WTC11 (cell line): ENCODE measurements at regions not wholly inside any gene's neighbourhood (a gene's known extent, or its start where the extent isn't known, plus 50 kb on each side); places are given as distances from the start of the nearest gene placed in this dataset.

Experiments used
- ATAC-seq: fragments of 200-7000 bp; cut with Tn5 transposase; 2 replicates; pipeline ENCODE4 v1.10.0; 2021; ENCODE audit warnings: mild to moderate bottlenecking, moderate library complexity
- CTCF ChIA-PET: fragments of 300-600 bp; sonication (Branson Sonifier 250); formaldehyde crosslinking; loops from one replicate; lab custom pipeline; 2021; ENCODE audit warnings: antibody characterized with exemption; lab: Charles Lee
- POLR2A ChIA-PET: fragments of 350-600 bp; sonication (Branson Sonifier 250); formaldehyde crosslinking; loops from one replicate; lab custom pipeline; 2021; ENCODE audit warnings: antibody characterized with exemption; lab: Charles Lee
- DNase-seq: peaks from one replicate; pipeline ENCODE4 v3.0.0; 2021; ENCODE audit warnings: low spot score
- H3K27ac Mint-ChIP-seq: 2 replicates; pipeline ENCODE4 v1.8.0; 2021; ENCODE audit warnings: mixed read lengths
- H3K27me3 Mint-ChIP-seq: 2 replicates; pipeline ENCODE4 v1.8.0; 2021; ENCODE audit warnings: low read depth, mild to moderate bottlenecking, moderate library complexity, mixed read lengths
- H3K36me3 Mint-ChIP-seq: 2 replicates; pipeline ENCODE4 v1.8.0; 2021; ENCODE audit warnings: mixed read lengths
- H3K4me1 Mint-ChIP-seq: 2 replicates; pipeline ENCODE4 v1.8.0; 2022; ENCODE audit warnings: mixed read lengths
- H3K4me3 Mint-ChIP-seq: 2 replicates; pipeline ENCODE4 v1.8.0; 2021; ENCODE audit warnings: mild to moderate bottlenecking, moderate library complexity, mixed read lengths
- H3K9me3 Mint-ChIP-seq: 2 replicates; pipeline ENCODE4 v1.8.0; 2021; ENCODE audit warnings: mixed read lengths
- E2F5 ChIP-seq: sonication (generic); formaldehyde crosslinking; IDR thresholded peaks from 2 replicates; pipeline ENCODE4 v1.8.1; 2022; ENCODE audit warnings: mild to moderate bottlenecking, moderate library complexity, missing genetic modification reagents
- ESRRA ChIP-seq: sonication (generic); formaldehyde crosslinking; IDR thresholded peaks from 2 replicates; pipeline ENCODE4 v1.8.1; 2022; ENCODE audit warnings: mild to moderate bottlenecking, missing genetic modification reagents, borderline replicate concordance
- FOXJ3 ChIP-seq: sonication (generic); formaldehyde crosslinking; IDR thresholded peaks from 2 replicates; pipeline ENCODE4 v1.9.0; 2021; ENCODE audit warnings: missing genetic modification reagents, mild to moderate bottlenecking, borderline replicate concordance
- GRHL2 ChIP-seq: fragments of 250-450 bp; sonication (Bioruptor Pico); IDR thresholded peaks from 2 replicates; pipeline ENCODE4 v1.8.0; 2022; ENCODE audit warnings: mild to moderate bottlenecking, moderate library complexity; ENCODE audit not compliant: insufficient replicate concordance, severe bottlenecking
- GTF2I ChIP-seq: fragments of 250-450 bp; sonication (Bioruptor Pico); conservative IDR thresholded peaks from 2 replicates; pipeline ENCODE4 v1.4.0; 2021; ENCODE audit warnings: mild to moderate bottlenecking
- HMGXB4 ChIP-seq: sonication (generic); formaldehyde crosslinking; IDR thresholded peaks from 2 replicates; pipeline ENCODE4 v1.8.1; 2023; ENCODE audit warnings: mild to moderate bottlenecking, moderate library complexity, missing genetic modification reagents
- IRF2 ChIP-seq: sonication (generic); formaldehyde crosslinking; IDR thresholded peaks from 2 replicates; pipeline ENCODE4 v1.8.0; 2022; ENCODE audit warnings: low read depth, missing genetic modification reagents, borderline replicate concordance
- NFE2L1 ChIP-seq: sonication (generic); formaldehyde crosslinking; IDR thresholded peaks from 2 replicates; pipeline ENCODE4 v1.8.1; 2023; ENCODE audit warnings: missing genetic modification reagents
- SMAD3 ChIP-seq: sonication (generic); formaldehyde crosslinking; IDR thresholded peaks from 2 replicates; pipeline ENCODE4 v1.8.0; 2022; ENCODE audit warnings: missing genetic modification reagents, mild to moderate bottlenecking, borderline replicate concordance
- SOX15 ChIP-seq: fragments of 250-450 bp; sonication (Bioruptor Pico); IDR thresholded peaks from 2 replicates; pipeline ENCODE4 v1.9.0; 2021; ENCODE audit warnings: mild to moderate bottlenecking
- ZNF232 ChIP-seq: sonication (generic); formaldehyde crosslinking; IDR thresholded peaks from 2 replicates; pipeline ENCODE4 v1.8.0; 2022; ENCODE audit warnings: mild to moderate bottlenecking, missing genetic modification reagents
- TF ChIP-seq, protein P1 (sequence below): sonication (generic); formaldehyde crosslinking; IDR thresholded peaks from 2 replicates; pipeline ENCODE4 v1.8.0; 2022; ENCODE audit warnings: mild to moderate bottlenecking, missing genetic modification reagents
- TF ChIP-seq, protein P2 (sequence below): sonication (generic); formaldehyde crosslinking; IDR thresholded peaks from 2 replicates; pipeline ENCODE4 v1.8.1; 2023; ENCODE audit warnings: mild to moderate bottlenecking, missing genetic modification reagents, moderate library complexity
- TF ChIP-seq, protein P3 (sequence below): fragments of 250-450 bp; sonication (Bioruptor Pico); IDR thresholded peaks from 2 replicates; pipeline ENCODE4 v1.9.0; 2021; ENCODE audit warnings: moderate library complexity, mild to moderate bottlenecking, inconsistent platforms, borderline replicate concordance
- TF ChIP-seq, protein P4 (sequence below): fragments of 250-450 bp; sonication (Bioruptor Pico); IDR thresholded peaks from 2 replicates; pipeline ENCODE4 v1.9.0; 2021; ENCODE audit warnings: mild to moderate bottlenecking
- TF ChIP-seq, protein P5 (sequence below): sonication (generic); formaldehyde crosslinking; IDR thresholded peaks from 2 replicates; pipeline ENCODE4 v1.8.0; 2023; ENCODE audit warnings: mild to moderate bottlenecking, missing genetic modification reagents

DNA sequence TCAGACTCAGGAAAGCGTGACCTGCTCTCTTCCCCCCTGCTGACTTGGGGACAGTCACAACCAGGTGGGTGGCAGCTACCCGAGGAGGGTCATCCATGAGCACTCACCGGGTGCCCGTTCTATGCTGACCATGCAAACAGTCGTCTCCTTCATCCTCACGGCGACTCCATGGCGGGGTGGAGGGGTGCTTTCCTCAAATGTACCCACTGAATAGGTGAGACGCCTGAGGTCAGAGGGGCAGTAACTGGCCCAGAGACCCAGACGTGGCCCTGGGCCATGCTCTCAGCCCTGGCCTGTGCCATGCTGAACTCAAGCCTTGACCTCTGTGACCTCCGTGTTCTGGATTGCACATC lies 59.2 kb upstream of the TPM4 start:
- POLR2A ChIA-PET: no interaction called here

DNA sequence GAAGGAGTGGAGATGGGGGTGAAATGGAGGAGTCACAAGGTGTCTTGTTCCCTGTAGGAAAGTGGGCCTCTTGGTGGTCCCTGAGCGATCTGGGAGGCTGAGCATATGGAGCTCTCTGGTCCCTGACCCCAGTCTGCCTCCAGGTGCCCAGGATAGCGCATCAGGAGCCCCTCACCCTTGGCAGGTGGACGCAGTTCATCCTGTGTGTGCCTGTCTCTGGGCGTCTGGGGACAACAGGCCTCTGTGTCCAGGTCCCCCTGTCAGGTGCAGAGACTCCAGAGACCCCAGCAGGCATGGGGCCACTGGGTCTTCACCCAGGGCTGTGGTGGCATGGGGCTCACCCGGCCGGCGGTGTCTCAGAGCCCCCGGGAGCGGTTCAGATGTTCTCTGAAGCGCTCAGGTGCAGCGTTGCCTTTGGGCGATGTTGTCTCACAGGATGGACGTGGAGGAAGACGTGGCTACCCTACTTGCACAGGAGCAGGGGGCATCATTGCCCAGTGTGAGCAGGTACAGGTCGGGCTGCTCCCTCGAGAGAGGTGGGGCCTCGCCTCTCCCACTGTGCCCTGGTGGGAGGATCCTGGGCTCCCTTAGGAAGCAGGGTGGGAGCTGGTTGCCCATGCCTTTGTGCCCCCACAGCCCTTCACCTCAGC lies 58.1 kb upstream of the TPM4 start:
- TF ChIP-seq SOX15 (CRISPR knock-in tag): no peak
- H3K9me3 Mint-ChIP-seq: peaks cover 8% of the 10 kb centered on the region
- no peak overlapping the region for H3K27ac Mint-ChIP-seq
- no peaks in the 10 kb centered on the region for H3K4me1 Mint-ChIP-seq
- H3K36me3 Mint-ChIP-seq: no peaks in the 10 kb centered on the region
- no peaks in the 10 kb centered on the region for H3K27me3 Mint-ChIP-seq
- POLR2A ChIA-PET: no interaction called here
- no peak for ATAC-seq
- no peak overlapping the region for H3K4me3 Mint-ChIP-seq
- DNase-seq: no peak
- CTCF ChIA-PET: no interaction called here

More for the DNA sequence above, 59.2 kb upstream of the TPM4 start:
- DNase-seq (no peak), ATAC-seq (no peak)
- H3K27me3 Mint-ChIP-seq: no peaks in the 10 kb centered on the region
- H3K4me3 Mint-ChIP-seq: no peak overlapping the region
- CTCF ChIA-PET: no interaction called here
- no peaks in the 10 kb centered on the region for H3K36me3 Mint-ChIP-seq
- no peak overlapping the region for H3K27ac Mint-ChIP-seq
- TF ChIP-seq, protein P1, sequence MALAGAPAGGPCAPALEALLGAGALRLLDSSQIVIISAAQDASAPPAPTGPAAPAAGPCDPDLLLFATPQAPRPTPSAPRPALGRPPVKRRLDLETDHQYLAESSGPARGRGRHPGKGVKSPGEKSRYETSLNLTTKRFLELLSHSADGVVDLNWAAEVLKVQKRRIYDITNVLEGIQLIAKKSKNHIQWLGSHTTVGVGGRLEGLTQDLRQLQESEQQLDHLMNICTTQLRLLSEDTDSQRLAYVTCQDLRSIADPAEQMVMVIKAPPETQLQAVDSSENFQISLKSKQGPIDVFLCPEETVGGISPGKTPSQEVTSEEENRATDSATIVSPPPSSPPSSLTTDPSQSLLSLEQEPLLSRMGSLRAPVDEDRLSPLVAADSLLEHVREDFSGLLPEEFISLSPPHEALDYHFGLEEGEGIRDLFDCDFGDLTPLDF: no peak
- TF ChIP-seq, protein P2, sequence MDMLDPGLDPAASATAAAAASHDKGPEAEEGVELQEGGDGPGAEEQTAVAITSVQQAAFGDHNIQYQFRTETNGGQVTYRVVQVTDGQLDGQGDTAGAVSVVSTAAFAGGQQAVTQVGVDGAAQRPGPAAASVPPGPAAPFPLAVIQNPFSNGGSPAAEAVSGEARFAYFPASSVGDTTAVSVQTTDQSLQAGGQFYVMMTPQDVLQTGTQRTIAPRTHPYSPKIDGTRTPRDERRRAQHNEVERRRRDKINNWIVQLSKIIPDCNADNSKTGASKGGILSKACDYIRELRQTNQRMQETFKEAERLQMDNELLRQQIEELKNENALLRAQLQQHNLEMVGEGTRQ (CRISPR knock-in tag): no peak
- TF ChIP-seq E2F5 (CRISPR knock-in tag) (no peak), ESRRA (CRISPR knock-in tag) (no peak), GTF2I (CRISPR knock-in tag) (no peak), HMGXB4 (CRISPR knock-in tag) (no peak), ZNF232 (CRISPR knock-in tag) (no peak), FOXJ3 (CRISPR knock-in tag) (no peak), IRF2 (CRISPR knock-in tag) (no peak), NFE2L1 (CRISPR knock-in tag) (no peak)
- TF ChIP-seq, protein P3, sequence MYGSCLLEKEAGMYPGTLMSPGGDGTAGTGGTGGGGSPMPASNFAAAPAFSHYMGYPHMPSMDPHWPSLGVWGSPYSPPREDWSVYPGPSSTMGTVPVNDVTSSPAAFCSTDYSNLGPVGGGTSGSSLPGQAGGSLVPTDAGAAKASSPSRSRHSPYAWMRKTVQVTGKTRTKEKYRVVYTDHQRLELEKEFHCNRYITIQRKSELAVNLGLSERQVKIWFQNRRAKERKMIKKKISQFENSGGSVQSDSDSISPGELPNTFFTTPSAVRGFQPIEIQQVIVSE (CRISPR knock-in tag): no peak
- peaks cover 10% of the 10 kb centered on the region for H3K9me3 Mint-ChIP-seq
- H3K4me1 Mint-ChIP-seq: no peaks in the 10 kb centered on the region

GRCh38 chr19:16018801-16019551 lies 57.3 kb upstream of the TPM4 start:
- CTCF ChIA-PET: no interaction called here
- no peak for ATAC-seq
- POLR2A ChIA-PET: no interaction called here
- H3K4me1 Mint-ChIP-seq: no peaks in the 10 kb centered on the region
- DNase-seq: no peak
- peaks cover 3% of the 10 kb centered on the region; the same call in 1 of the 2 replicates for H3K9me3 Mint-ChIP-seq
- H3K27ac Mint-ChIP-seq: no peak overlapping the region
- no peaks in the 10 kb centered on the region for H3K36me3 Mint-ChIP-seq
- no peak overlapping the region for H3K4me3 Mint-ChIP-seq
- no peaks in the 10 kb centered on the region for H3K27me3 Mint-ChIP-seq
- TF ChIP-seq HMGXB4 (CRISPR knock-in tag) (no peak), GRHL2 (CRISPR knock-in tag) (no peak), SMAD3 (CRISPR knock-in tag) (no peak), IRF2 (CRISPR knock-in tag) (no peak)
- TF ChIP-seq, protein P4, sequence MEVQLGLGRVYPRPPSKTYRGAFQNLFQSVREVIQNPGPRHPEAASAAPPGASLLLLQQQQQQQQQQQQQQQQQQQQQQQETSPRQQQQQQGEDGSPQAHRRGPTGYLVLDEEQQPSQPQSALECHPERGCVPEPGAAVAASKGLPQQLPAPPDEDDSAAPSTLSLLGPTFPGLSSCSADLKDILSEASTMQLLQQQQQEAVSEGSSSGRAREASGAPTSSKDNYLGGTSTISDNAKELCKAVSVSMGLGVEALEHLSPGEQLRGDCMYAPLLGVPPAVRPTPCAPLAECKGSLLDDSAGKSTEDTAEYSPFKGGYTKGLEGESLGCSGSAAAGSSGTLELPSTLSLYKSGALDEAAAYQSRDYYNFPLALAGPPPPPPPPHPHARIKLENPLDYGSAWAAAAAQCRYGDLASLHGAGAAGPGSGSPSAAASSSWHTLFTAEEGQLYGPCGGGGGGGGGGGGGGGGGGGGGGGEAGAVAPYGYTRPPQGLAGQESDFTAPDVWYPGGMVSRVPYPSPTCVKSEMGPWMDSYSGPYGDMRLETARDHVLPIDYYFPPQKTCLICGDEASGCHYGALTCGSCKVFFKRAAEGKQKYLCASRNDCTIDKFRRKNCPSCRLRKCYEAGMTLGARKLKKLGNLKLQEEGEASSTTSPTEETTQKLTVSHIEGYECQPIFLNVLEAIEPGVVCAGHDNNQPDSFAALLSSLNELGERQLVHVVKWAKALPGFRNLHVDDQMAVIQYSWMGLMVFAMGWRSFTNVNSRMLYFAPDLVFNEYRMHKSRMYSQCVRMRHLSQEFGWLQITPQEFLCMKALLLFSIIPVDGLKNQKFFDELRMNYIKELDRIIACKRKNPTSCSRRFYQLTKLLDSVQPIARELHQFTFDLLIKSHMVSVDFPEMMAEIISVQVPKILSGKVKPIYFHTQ (CRISPR knock-in tag): no peak
- TF ChIP-seq, protein P5, sequence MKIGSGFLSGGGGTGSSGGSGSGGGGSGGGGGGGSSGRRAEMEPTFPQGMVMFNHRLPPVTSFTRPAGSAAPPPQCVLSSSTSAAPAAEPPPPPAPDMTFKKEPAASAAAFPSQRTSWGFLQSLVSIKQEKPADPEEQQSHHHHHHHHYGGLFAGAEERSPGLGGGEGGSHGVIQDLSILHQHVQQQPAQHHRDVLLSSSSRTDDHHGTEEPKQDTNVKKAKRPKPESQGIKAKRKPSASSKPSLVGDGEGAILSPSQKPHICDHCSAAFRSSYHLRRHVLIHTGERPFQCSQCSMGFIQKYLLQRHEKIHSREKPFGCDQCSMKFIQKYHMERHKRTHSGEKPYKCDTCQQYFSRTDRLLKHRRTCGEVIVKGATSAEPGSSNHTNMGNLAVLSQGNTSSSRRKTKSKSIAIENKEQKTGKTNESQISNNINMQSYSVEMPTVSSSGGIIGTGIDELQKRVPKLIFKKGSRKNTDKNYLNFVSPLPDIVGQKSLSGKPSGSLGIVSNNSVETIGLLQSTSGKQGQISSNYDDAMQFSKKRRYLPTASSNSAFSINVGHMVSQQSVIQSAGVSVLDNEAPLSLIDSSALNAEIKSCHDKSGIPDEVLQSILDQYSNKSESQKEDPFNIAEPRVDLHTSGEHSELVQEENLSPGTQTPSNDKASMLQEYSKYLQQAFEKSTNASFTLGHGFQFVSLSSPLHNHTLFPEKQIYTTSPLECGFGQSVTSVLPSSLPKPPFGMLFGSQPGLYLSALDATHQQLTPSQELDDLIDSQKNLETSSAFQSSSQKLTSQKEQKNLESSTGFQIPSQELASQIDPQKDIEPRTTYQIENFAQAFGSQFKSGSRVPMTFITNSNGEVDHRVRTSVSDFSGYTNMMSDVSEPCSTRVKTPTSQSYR (CRISPR knock-in tag): no peak
